HG03565 (cell line): ENCODE measurements at regions not wholly inside any gene's neighbourhood (a gene's known extent, or its start where the extent isn't known, plus 50 kb on each side); places are given as distances from the start of the nearest gene placed in this dataset.

Experiments
- ATAC-seq: cut with Tn5 transposase; IDR thresholded peaks from one replicate; pipeline ENCODE4 v1.9.1; 2021; ENCODE audit warnings: mild to moderate bottlenecking, moderate library complexity; ENCODE audit not compliant: unreplicated experiment

GRCh38 chr1:34476371-34476770, 278.5 kb upstream of the GJB5 start:
- ATAC-seq: no peak

DNA sequence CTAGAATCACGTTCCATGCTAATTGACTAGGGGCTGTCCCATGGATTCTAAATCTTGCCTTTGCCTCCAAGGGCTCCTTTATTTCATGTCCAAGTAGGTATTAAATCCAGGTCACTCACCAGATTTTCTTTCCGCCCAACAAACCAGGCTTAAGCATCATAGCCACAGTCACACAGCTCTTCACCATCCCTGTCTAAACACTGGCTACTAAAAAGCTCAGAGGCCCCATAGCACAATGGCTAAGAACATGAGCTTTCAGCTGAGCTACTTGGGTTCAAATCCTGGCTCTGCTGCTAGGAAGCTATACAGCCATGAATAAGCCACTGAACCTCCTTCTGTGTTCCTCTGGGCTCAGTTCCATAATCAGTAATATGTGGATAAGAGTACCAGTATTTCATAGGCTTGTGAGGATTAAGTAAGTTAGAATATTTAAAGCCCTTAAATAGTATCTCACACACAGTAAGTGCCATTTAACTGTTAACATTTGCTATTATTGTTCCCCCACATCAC, 277.2 kb upstream of the GJB5 start:
- ATAC-seq: no peak

DNA sequence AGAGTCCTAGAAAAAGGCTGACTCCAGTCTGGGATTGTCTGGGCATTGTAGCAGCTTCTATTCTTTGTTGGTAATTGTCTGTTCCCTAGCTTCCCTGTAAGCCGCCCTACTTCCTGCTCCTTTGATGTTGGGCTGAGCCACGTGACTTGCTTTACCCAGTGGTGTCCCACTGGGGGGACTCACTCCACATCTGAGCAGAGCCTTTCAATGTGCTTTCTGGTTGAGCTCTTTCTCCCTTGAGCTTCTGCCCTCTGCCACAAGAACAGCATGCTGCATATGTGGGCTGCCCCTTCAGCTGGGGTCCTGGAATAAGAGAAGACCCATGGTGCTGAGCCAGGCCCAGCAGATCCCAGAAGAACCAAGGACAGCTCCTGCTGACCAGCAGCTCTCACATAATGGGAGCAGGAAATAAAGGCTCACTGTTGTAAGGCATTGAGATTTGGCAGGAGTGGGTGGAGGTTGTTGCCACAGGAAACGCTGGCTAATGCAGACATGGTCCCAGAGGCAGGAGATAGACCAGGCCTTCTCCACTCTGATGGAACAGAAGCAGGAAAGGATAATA, 276.3 kb upstream of the GJB5 start:
- ATAC-seq: no peak

GRCh38 chr1:34479731-34480130, 275.1 kb upstream of the GJB5 start:
- no peak for ATAC-seq

DNA sequence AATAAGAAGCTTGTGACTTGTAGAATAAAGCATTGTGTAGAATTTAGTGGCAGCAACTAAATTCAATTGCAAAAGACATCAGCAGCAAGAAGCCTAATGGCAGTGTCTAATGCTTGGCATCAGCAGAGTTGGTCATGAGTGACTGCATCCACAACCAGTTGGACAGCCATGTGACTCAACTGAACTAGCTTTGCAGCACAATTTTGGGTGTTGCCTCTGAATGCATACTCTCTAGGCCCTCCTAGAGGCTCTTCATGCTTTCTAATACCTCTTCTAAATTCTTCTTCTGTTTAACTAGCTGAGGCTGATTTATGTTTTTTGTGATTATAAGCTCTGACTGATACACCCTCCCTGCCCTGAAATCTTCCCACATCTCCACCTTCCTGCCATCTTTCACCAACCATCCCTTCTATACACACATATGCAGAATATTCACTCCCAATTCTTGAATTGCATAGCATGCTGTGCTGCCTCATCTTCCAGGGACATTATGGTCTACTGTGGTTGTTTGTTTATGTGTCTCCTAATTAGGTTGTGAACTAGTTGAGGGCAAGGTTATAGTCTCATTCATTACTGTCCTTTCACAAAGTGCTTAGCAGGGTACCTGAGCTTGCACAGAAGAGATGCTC, 266.7 kb upstream of the GJB5 start:
- ATAC-seq: no peak

DNA sequence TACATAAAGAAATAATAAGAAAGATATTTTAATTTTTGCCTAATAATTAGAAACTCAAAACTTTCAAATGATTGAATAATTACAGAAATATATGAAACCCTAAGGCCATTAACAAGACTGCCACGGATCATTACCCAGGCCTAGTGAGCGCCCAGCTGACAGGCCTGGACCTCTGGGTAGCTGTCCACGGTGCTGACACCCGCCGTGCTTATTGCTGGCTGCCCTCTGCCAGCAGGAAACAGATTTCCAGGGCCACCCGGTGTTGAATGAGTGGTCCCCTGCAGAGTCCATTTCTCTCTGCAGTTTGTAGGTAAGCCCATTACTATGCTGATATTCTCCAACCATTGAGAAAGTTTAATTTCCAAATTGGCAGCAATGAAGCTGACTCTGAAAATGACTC, 254.4 kb upstream of the GJB5 start:
- ATAC-seq: no peak

- ATAC-seq: no peak
Observed at GRCh38 chr1:34511802-34512201, 243.0 kb upstream of the GJB5 start.

DNA sequence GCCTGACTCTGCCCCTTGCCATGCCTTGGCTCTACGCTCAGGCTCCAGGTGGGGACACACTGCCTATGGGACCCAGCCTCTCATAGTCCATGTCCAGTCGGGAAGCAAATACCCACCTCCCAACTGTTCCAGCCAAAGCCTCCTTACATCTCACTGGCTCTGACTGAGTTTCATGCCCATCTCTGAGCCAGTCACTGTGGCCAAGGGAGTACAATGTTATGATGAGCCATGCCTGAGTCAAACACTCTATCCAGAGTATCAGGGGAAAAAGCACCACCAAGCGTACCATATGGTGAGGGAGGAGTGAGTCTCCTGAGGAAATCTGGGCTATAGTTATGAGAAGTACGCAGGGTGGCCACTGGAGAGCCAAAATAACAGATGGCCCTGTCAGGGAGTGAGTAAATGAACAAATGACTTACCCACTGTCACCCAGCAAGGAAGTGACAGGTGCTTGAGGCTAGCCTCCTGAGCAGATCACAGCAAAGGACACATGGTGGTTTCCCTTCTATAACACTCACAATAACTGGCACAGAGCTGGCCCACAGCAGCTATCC, 236.6 kb upstream of the GJB5 start:
- ATAC-seq: no peak

DNA sequence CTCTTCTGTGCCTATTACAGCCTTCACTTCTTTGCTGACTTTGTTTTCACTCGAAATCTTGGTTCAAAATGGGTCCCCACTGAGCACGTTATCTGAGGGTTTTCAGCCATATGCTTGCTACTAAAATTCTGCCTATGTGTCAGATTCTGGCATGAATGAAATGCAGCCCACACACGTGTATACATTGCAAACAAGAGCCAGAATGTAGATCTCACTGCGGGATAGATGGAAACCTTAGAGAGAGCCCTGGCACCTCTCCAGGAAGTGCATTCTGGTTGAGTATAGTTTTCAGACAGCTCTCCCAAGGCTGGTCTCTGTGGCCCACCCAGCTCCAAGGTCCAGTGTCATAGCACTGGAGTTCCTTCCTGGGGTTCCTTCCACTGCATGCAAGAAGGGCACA, 234.7 kb upstream of the GJB5 start:
- ATAC-seq: no peak

- ATAC-seq: no peak
Observed at GRCh38 chr1:34524783-34525182, 230.1 kb upstream of the GJB5 start.

- peak; percentile 54 for ATAC-seq
Observed at GRCh38 chr1:34529935-34530859, 224.7 kb upstream of the GJB5 start.

DNA sequence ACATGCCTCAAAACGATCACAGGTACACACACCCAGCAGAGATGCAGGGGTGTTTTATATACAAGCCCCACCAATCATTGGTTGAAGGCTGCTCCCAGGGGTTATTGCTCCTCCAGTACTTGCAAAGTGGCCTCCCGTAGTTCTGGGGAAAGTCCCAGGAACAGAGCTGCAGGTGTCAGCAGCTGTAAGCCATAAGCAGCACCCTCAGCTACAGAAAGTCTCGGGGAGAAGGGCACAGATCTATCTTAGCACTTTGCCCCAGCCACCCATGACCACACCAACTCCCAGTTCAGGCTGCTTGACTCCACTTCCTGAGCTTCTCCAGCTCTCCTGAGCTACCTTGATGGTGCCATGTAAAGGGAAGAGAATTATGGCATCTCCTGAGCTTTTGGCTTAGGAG, 222.7 kb upstream of the GJB5 start:
- no peak for ATAC-seq

- ATAC-seq: no peak
Observed at GRCh38 chr1:34538481-34538880, 216.4 kb upstream of the GJB5 start.

- no peak for ATAC-seq
Observed at GRCh38 chr1:34547046-34547674, 207.7 kb upstream of the GJB5 start.

- no peak for ATAC-seq
Observed at GRCh38 chr1:34549199-34549598, 205.6 kb upstream of the GJB5 start.

GRCh38 chr1:34578306-34578705, 176.5 kb upstream of the GJB5 start:
- ATAC-seq: no peak

DNA sequence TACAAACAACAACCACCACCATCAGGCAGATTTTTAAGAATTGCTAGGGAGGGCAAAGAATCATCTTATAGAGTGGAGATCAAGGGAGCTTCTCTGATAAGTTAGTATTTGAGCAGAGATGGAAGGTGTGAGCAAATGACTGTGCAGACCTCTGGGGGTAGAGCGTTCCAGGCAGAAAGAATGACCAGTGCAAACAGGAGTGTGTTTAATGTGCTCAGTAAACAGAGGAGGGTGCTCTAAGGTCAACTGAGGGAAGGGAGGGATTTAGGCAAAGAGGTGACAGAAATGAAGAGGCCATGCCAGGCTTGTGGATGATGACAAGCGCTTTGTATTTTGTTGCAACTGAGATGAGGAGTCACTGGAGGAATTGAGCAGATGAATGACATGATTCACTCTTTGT, 172.5 kb upstream of the GJB5 start:
- no peak for ATAC-seq

DNA sequence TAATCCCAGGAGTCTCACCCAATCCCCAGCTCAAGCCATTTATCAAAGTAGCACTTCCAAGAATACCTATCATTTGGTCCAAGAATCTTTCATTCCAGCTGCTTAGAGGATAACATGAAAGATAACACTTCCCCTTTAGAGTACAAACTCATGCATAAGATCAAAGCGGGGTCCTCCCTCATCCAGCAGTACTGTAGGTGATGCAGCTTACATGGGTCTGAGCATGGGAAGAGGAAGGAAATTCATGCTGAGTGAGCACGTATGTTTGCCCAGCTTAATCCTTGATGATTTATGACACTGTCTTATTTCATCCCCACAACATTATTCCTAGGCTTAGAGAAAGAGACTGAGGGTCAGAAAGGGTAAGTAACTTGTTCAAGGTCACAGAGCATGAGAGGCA, 167.1 kb upstream of the GJB5 start:
- no peak for ATAC-seq

- no peak for ATAC-seq
Observed at GRCh38 chr1:34590211-34590623, 164.6 kb upstream of the GJB5 start.

DNA sequence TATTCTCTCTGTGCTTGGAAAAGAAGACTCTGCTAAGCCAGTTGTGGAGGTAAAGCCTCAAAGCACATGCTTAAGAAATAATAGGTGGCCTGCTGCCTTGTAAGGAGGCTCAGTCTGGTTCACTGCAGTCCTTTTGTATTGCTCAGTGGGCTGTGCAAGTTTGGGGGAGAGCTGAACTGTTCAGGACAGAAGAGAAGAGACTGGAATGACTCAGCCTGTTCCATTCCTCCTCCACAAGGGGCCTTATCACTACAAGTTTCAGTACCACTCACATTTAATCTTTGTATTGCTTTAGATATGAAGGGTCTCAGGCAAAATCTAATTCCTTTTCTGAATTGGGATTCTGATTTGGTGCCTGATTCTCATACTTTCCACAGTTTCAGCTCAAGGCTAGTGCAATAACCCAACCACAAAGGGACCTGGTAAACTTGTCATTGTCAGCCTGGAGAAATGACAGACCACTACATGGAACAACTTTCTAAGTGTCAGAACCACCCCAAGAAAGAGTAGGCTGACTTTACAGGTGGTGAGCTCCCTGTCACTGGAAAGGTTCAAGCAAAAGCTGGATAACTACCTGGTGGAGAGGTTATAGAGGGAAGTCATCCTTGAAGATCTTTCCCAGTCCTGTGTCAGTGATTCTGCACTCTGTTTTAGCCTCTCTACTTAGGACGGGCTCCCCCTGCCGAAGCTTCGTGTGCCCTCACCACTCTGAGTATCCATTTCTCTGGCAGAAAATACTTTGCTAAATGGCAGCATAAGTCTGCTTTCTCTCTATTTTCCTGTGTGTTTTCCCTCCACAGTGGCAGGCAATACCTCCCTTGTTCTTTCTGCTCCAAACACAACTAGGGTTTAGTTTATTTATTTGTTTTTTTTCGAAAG, 162.9 kb upstream of the GJB5 start:
- no peak for ATAC-seq
